ENCODE measurements at regions not wholly inside any gene's neighbourhood (a gene's known extent, or its start where the extent isn't known, plus 50 kb on each side); places are given as distances from the start of the nearest gene placed in this dataset.

- intact Hi-C loops (cut with micrococcal nuclease), result no loop called here
- BruUV-seq (replicated peaks), result no TSS peak
- H3K9me3 ChIP-seq (replicated peaks; ENCODE audit: control insufficient read depth, insufficient read depth, low read length), result no peaks in the 10 kb centered on the region
- no peaks in the 10 kb centered on the region for H4K20me1 ChIP-seq (replicated peaks; ENCODE audit: control insufficient read depth, extremely low read depth, insufficient read depth, low read length)
- no peak overlapping the region for H3K27ac ChIP-seq (ENCODE audit: insufficient read depth, low read depth, low read length)
- H3K36me3 ChIP-seq (ENCODE audit: control insufficient read depth in 2 of 2, extremely low read depth in 1 of 2, insufficient read depth in 2 of 2, low read length in 2 of 2), result no peaks in the 10 kb centered on the region
- H3K4me3 ChIP-seq (replicated peaks in 1 of 3; ENCODE audit: insufficient read depth in 1 of 3, low read depth in 1 of 3, low read length in 3 of 3), result no peak overlapping the region
- H3K27me3 ChIP-seq (ENCODE audit: control insufficient read depth in 2 of 2, insufficient read depth in 2 of 2, low read length in 2 of 2), result no peaks in the 10 kb centered on the region
- CTCF ChIA-PET, result no interaction called here
- DNase-seq (ENCODE audit: low read depth, low spot score), result no peak
- POLR2A ChIA-PET, result no interaction called here
- no peak for FAIRE-seq
- no peak overlapping the region for H3K9ac ChIP-seq (replicated peaks; ENCODE audit: extremely low read depth, insufficient read depth, low read length)
- TF ChIP-seq FOS (IDR thresholded peaks at IDR 0.05; ENCODE audit: borderline replicate concordance, insufficient read depth, low read length), result no peak
- no peak for TF ChIP-seq POLR2A (IDR thresholded peaks at IDR 0.05; ENCODE audit: low read depth, low read length)
- no peak for TF ChIP-seq POLR2AphosphoS5 (IDR thresholded peaks at IDR 0.05; ENCODE audit: insufficient read depth, low read depth, low read length)
- TF ChIP-seq CTCF (IDR thresholded peaks at IDR 0.05; ENCODE audit: extremely low read depth in 1 of 2, insufficient read depth in 1 of 2, low read depth in 1 of 2, low read length in 2 of 2), result no peak
- no peak for TF ChIP-seq JUN (IDR thresholded peaks at IDR 0.05; ENCODE audit: borderline replicate concordance, insufficient read depth, insufficient read length, low read depth)
- TF ChIP-seq MAX (IDR thresholded peaks at IDR 0.05; ENCODE audit: insufficient read depth, insufficient read length), result no peak
- TF ChIP-seq EZH2 (IDR thresholded peaks at IDR 0.05; ENCODE audit: borderline replicate concordance, low read depth, low read length, severe bottlenecking), result no peak
- no peak for TF ChIP-seq MYC (IDR thresholded peaks at IDR 0.05; ENCODE audit: low read depth, low read length)
- TF ChIP-seq GATA2 (IDR thresholded peaks at IDR 0.05; ENCODE audit: insufficient read depth, insufficient read length, low read depth, low read length), result no peak
- no peaks in the 10 kb centered on the region for H3K79me2 ChIP-seq (ENCODE audit: control insufficient read depth, insufficient read depth, low read length)
- no peak overlapping the region for H3K4me2 ChIP-seq (ENCODE audit: insufficient read depth, low read length)
- dilution Hi-C loops (cut with MboI; ENCODE audit: extremely low pct_ligation_motif_present, low sequenced_read_pairs), result no loop called here
- H3K4me1 ChIP-seq (ENCODE audit: control insufficient read depth, extremely low read depth, insufficient read depth, low read length), result no peaks in the 10 kb centered on the region
- H2AFZ ChIP-seq (ENCODE audit: low read depth, low read length), result no peak overlapping the region
- no peaks in the 10 kb centered on the region for H3K9me1 ChIP-seq (replicated peaks; ENCODE audit: control insufficient read depth, extremely low read depth, insufficient read depth, low read length)
Measured at GRCh38 chr12:107384645-107385044, 291.3 kb upstream of the CRY1 start.
